ENCODE measurements at regions not wholly inside any gene's neighbourhood (a gene's known extent, or its start where the extent isn't known, plus 50 kb on each side); places are given as distances from the start of the nearest gene placed in this dataset.

DNA sequence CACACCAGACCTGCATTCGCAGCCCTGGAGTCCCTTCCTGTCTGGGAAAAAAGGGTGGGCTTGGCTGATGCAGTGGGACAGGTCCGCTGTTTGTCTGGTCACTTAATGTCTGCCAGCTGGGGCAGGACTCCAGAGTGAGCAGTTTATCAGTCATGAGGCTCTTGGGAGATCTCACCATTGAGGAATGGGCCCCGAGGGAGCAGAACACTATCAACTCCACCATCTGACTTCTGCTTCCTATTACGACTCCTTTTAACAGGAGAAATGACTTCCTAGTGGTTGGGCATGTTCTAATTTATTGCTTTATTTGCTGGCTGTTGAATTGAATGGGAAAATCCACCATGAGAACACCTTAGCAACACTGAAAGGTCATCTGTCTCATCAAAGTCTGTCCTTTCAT lies 182.5 kb upstream of the RASSF8 start:
- TF ChIP-seq, protein P1, sequence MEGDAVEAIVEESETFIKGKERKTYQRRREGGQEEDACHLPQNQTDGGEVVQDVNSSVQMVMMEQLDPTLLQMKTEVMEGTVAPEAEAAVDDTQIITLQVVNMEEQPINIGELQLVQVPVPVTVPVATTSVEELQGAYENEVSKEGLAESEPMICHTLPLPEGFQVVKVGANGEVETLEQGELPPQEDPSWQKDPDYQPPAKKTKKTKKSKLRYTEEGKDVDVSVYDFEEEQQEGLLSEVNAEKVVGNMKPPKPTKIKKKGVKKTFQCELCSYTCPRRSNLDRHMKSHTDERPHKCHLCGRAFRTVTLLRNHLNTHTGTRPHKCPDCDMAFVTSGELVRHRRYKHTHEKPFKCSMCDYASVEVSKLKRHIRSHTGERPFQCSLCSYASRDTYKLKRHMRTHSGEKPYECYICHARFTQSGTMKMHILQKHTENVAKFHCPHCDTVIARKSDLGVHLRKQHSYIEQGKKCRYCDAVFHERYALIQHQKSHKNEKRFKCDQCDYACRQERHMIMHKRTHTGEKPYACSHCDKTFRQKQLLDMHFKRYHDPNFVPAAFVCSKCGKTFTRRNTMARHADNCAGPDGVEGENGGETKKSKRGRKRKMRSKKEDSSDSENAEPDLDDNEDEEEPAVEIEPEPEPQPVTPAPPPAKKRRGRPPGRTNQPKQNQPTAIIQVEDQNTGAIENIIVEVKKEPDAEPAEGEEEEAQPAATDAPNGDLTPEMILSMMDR (IDR thresholded peaks at IDR 0.05) = no peak
- no peak for ATAC-seq (ENCODE audit: low FRiP score)
- DNase-seq (ENCODE audit: low spot score) = no peak

DNA sequence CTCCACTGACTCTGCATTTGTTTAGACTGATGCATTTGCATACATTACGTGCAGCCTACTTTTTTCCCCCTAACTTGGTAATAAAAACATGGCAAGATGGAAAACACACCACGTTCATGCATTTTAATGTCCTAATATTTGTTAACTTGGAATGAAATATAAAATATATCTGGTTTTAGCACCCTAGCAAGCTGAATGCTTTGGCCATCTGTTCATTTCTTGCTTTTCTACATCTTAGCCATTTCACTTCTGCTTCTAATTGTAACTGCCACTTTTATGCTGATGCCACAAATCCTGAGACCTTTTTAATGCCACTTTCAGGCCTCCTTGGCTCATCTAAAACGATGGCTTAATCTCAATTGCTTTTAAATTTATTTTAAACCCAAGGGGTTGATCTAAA lies 177.7 kb upstream of the RASSF8 start:
- ATAC-seq (ENCODE audit: low FRiP score) (no peak), DNase-seq (ENCODE audit: low spot score) (no peak)
- TF ChIP-seq, protein P1 (IDR thresholded peaks at IDR 0.05) = no peak

DNA sequence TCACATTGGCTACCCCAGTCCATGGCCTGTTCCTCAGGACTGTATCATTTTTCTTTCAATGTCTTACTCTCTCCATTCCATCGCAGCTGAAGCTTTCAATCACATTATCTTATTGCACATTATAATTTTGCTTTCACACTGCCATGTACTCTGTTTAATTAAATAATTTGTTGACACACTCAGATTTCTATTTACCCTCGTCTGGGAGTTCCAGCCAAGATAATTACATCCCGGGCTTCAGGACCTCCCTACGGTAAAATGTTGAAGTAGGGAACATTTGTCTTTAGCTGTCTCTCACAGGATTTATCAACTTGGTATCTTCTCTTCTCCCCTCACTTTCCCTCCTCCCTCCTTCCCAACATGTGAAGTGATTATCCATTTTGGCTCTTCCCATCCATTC lies 177.2 kb upstream of the RASSF8 start:
- ATAC-seq (ENCODE audit: low FRiP score) (no peak), DNase-seq (ENCODE audit: low spot score) (no peak)
- TF ChIP-seq, protein P1 (IDR thresholded peaks at IDR 0.05) = no peak

DNA sequence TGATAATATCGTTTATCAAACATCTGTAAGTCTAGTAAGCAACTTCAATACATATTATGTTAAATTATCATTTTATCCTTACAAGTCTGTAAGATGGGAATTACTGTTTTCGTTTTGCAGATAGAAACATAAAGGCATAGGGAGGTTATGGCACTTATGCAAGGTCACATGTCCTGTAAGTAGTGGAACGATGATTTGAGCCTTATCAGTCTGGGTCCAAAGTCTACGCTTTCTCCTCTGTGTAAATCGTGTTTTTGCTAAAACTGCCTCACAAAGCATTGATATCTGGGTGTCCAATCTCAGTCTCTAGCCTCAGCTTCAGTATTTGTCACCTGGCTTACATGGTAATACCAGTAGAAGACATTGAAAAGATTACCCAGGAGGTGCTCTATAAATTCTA lies 174.9 kb upstream of the RASSF8 start:
- DNase-seq (ENCODE audit: low spot score) = no peak
- no peak for ATAC-seq (ENCODE audit: low FRiP score)
- TF ChIP-seq, protein P1 (IDR thresholded peaks at IDR 0.05) = no peak

DNA sequence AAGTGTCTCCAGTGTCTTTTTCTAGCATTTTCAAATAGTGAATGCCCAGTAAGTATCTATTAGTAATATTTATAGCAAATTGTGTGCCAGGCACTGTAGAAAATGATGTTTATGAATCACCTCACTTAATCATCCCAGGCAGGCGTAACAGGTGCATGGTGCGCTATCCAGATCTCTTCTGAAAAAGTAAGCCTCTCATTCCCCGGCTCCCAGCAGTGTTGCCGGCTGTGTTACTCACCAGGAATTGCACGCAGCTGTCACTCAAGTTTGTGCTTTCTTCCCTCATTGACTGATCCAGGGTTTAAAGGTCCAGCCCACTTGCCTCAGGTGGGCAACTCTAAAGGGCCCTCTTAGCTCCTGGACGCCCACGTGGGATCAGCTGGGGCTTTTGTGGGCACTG lies 173.8 kb upstream of the RASSF8 start:
- ATAC-seq (ENCODE audit: low FRiP score) (no peak), DNase-seq (ENCODE audit: low spot score) (no peak)
- TF ChIP-seq, protein P1 (IDR thresholded peaks at IDR 0.05) = no peak

DNA sequence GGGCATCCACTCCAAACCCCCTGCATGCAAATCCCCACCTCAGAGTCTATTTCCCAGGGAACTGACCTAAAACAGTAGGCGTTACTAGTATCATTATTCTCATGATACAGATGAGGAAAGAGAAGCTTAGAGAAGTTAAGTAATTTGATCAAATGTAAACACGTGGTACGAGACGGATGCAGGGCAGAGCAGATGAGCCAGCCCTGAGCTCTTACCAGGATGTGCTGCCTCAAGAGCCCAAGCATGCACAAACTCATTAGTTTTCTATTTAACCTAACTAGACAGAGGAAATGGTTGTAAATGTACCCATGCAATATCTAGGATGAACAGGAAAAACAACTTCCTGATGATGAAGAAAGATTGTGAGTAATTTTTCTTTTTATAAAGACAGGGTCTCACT lies 173.3 kb upstream of the RASSF8 start:
- DNase-seq (ENCODE audit: low spot score) (no peak), ATAC-seq (ENCODE audit: low FRiP score) (no peak)
- TF ChIP-seq, protein P1 (IDR thresholded peaks at IDR 0.05) = no peak

DNA sequence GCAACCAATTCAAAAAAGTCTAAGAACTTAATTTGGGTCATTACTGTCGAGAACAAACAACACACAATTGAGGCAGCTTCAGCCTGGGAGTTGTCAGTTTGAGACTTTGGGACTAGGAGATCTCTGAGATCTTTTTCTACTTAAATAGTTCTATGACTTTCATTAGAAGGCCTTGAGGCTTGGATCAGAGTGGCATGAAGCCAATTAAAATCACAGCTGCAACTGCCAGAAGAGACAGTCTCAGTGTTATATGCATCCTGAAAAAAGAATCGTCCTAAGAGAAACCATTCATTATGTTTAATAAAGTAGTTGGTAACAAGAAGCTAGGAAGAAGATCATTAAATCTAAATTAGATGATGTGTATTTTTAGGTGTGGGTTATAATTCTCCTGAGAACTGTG lies 170.8 kb upstream of the RASSF8 start:
- DNase-seq (ENCODE audit: low spot score) (no peak), ATAC-seq (ENCODE audit: low FRiP score) (no peak)
- TF ChIP-seq, protein P1 (IDR thresholded peaks at IDR 0.05) = no peak

All from omental fat pad (tissue), 3 donors.